Neutrophil (primary cell): ENCODE measurements at regions not wholly inside any gene's neighbourhood (a gene's known extent, or its start where the extent isn't known, plus 50 kb on each side); places are given as distances from the start of the nearest gene placed in this dataset.

Experiments
- H3K27ac ChIP-seq: fragments of 200-600 bp; sonication (generic); 2 replicates; pipeline ENCODE4 v1.5.1; 2016; ENCODE audit warnings: mild to moderate bottlenecking, moderate library complexity
- H3K27me3 ChIP-seq: fragments of 200-600 bp; sonication (generic); 2 replicates; pipeline ENCODE4 v1.6.0; 2016; ENCODE audit warnings: mild to moderate bottlenecking
- H3K36me3 ChIP-seq: fragments of 200-600 bp; sonication (generic); 2 replicates; pipeline ENCODE4 v1.5.1; 2017
- H3K4me1 ChIP-seq, 2 experiments: fragments of 200-600 bp in 1 of 2; sonication (generic) in 1 of 2; 1 replicate in 1 of 2; 2 replicates in 1 of 2; pipeline versions ENCODE4 v1.5.1 to v1.6.1; 2013 to 2016; ENCODE audit warnings: low read depth in 1 of 2, low read length in 1 of 2, mild to moderate bottlenecking in 1 of 2, moderate library complexity in 1 of 2; ENCODE audit not compliant: control insufficient read depth in 1 of 2, insufficient read depth in 1 of 2
- H3K4me3 ChIP-seq, 2 experiments: fragments of 200-600 bp in 1 of 2; sonication (generic) in 1 of 2; 1 replicate in 1 of 2; 2 replicates in 1 of 2; pipeline ENCODE4 v1.5.1; 2013 to 2016; ENCODE audit warnings: low read depth in 1 of 2, low read length in 1 of 2, mild to moderate bottlenecking in 1 of 2, moderate library complexity in 1 of 2
- H3K9me3 ChIP-seq: fragments of 200-600 bp; sonication (generic); 2 replicates; pipeline ENCODE4 v1.5.1; 2016
- TF ChIP-seq, protein P1 (sequence below): fragments of 200-600 bp; sonication (generic); IDR thresholded peaks from 2 replicates; pipeline ENCODE4 v1.5.1; 2016; ENCODE audit warnings: antibody characterized with exemption

DNA sequence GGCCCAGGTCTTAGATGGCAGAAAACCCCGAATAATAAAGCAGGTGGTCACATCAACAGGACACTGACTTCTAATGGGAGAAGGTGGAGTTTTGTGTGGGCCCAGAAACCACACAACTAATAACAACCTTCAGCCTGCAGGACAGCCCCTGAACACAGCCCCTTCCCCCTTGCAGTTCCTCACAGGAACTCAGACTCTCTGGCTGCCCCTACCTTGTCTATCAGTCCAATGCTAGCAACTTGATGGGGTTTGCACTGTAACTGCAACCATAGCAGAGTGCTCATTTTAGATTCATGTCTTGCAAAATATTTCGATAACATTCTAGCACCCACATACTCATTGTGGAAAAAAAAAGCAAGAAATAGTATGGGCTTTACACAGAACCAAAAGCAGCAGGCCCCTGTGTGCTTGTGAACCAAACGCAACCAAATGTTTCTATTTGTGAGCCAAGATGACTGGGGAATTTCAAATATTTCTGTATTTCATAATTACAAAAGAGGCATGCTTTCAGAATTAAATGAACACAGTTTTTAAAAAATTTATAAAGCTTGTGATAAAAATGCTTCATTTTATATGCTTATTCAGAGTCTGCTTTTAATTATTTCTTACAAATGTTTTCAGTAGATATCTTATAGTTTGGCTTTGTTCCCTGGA lies 62.7 kb upstream of the PDE4D start:
- Histone ChIP-seq H3K4me3 (no peak overlapping the region), H3K27me3 (no peaks in the 10 kb centered on the region), H3K27ac (no peak overlapping the region), H3K4me1 (no peaks in the 10 kb centered on the region), H3K36me3 (no peaks in the 10 kb centered on the region), H3K9me3 (no peaks in the 10 kb centered on the region)
- TF ChIP-seq, protein P1, sequence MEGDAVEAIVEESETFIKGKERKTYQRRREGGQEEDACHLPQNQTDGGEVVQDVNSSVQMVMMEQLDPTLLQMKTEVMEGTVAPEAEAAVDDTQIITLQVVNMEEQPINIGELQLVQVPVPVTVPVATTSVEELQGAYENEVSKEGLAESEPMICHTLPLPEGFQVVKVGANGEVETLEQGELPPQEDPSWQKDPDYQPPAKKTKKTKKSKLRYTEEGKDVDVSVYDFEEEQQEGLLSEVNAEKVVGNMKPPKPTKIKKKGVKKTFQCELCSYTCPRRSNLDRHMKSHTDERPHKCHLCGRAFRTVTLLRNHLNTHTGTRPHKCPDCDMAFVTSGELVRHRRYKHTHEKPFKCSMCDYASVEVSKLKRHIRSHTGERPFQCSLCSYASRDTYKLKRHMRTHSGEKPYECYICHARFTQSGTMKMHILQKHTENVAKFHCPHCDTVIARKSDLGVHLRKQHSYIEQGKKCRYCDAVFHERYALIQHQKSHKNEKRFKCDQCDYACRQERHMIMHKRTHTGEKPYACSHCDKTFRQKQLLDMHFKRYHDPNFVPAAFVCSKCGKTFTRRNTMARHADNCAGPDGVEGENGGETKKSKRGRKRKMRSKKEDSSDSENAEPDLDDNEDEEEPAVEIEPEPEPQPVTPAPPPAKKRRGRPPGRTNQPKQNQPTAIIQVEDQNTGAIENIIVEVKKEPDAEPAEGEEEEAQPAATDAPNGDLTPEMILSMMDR: no peak

DNA sequence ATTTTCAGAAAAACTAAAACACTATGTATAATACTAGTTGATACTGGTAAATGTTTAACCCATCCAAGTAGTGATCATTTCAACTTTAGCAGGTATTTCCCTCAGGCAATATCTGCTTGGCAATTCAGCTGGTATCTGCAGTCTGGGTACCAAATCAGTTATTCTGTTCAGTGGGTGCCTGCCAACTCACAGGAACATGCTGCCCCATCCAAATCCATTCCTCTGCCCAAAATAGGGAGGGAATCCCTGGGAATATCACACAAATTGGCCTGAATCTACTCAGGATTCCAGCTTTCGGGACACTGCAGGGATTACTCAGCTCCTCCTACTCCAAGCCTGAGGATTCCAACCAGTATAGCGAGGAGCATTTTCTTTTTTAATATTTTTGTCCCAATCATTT lies 61.7 kb upstream of the PDE4D start:
- Histone ChIP-seq H3K4me1 (no peaks in the 10 kb centered on the region), H3K27ac (no peak overlapping the region)
- TF ChIP-seq, protein P1: no peak

DNA sequence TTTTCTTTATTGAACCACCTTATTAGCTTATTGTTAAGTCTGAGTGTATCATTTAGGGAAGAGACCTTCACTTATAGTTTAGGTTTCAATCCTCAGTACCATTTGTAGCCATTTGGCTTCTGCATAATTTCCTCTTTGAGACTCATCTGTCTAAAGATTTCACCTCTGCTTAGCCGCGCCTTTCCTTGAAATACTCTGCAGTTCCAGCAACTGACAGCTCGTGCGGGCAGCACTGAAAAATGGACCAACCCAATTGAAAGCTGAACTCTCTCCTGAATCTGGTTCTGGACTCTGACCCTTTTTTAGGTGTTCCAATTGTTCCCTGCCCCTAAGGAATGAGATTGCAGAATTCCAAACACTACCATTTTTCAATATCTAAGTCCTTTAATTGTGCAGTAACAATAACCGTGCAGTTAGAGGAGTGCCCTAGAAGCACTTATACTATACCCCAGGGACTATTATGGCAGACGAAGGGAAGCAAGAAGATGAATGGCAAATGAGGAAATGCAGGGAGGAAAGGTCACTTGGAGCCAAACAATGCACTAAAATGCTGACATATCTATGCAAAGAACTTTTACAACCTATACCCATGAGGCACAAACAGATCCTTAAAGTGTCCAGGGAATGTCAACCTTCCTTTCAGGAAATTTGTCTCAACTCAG lies 50.1 kb upstream of the PDE4D start:
- Histone ChIP-seq H3K4me3 (no peak overlapping the region), H3K36me3 (no peaks in the 10 kb centered on the region), H3K9me3 (no peaks in the 10 kb centered on the region), H3K4me1 (no peaks in the 10 kb centered on the region), H3K27me3 (no peaks in the 10 kb centered on the region), H3K27ac (no peak overlapping the region)
- TF ChIP-seq, protein P1: no peak

More for the DNA sequence above, 61.7 kb upstream of the PDE4D start:
- no peaks in the 10 kb centered on the region for H3K36me3 ChIP-seq
- no peaks in the 10 kb centered on the region for H3K9me3 ChIP-seq
- no peaks in the 10 kb centered on the region for H3K27me3 ChIP-seq
- H3K4me3 ChIP-seq: no peak overlapping the region
